Testis (tissue), 2 donors: ENCODE measurements at regions not wholly inside any gene's neighbourhood (a gene's known extent, or its start where the extent isn't known, plus 50 kb on each side); places are given as distances from the start of the nearest gene placed in this dataset.

Experiments used
- POLR2A ChIP-seq: fragments of 450-650 bp; IDR thresholded peaks from one replicate; pipeline ENCODE4 v1.6.1; 2017; ENCODE audit warnings: antibody characterized with exemption, mild to moderate bottlenecking, moderate library complexity
- TF ChIP-seq, protein P1 (sequence below), 3 experiments: fragments of 450-650 bp in 2 of 3; fragments of 200-600 bp in 1 of 3; sonication (generic) in 1 of 3; IDR thresholded peaks; one replicate each; pipeline ENCODE4 v1.5.1; 2016 to 2019; ENCODE audit warnings: antibody characterized with exemption in 3 of 3, mild to moderate bottlenecking in 2 of 3, moderate library complexity in 1 of 3

DNA sequence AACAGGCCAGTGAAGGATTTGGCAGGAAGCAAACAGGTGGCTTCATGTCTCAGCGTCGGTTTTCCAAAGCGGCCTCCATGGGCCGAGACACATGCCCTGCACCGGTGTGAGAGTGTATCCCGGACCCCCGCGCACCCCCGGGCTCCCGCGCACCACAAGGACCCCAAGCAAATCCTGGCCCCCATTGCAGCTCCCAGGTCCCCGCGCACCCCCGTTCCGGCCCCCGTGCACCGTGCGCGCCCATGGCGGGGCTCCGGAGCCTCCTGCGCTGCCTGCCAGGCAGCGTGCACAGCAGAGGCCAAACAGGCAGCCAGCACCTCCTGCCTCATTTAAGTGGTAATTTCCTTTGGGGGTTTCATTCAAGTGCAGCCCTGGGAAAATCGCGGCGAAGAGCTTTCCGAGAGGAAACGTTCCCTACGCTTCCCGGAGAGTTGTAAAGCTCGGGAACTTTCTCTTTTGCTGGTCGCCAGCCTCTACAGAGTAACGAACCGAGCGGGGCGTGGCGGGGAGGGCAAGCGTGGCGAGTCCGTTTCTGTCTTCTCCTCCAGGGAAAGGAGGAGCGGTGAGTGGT is 145.5 kb upstream of the SLC24A2 start:
- TF ChIP-seq, protein P1, sequence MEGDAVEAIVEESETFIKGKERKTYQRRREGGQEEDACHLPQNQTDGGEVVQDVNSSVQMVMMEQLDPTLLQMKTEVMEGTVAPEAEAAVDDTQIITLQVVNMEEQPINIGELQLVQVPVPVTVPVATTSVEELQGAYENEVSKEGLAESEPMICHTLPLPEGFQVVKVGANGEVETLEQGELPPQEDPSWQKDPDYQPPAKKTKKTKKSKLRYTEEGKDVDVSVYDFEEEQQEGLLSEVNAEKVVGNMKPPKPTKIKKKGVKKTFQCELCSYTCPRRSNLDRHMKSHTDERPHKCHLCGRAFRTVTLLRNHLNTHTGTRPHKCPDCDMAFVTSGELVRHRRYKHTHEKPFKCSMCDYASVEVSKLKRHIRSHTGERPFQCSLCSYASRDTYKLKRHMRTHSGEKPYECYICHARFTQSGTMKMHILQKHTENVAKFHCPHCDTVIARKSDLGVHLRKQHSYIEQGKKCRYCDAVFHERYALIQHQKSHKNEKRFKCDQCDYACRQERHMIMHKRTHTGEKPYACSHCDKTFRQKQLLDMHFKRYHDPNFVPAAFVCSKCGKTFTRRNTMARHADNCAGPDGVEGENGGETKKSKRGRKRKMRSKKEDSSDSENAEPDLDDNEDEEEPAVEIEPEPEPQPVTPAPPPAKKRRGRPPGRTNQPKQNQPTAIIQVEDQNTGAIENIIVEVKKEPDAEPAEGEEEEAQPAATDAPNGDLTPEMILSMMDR (IDR thresholded peaks at IDR 0.05), result no peak
- no peak for TF ChIP-seq POLR2A
